OCI-LY3 (cell line): ENCODE measurements at regions not wholly inside any gene's neighbourhood (a gene's known extent, or its start where the extent isn't known, plus 50 kb on each side); places are given as distances from the start of the nearest gene placed in this dataset.

Source experiments
- EZH2phosphoT487 ChIP-seq: fragments of 200-600 bp; shearing (Covaris generic); IDR thresholded peaks from 2 replicates; pipeline ENCODE4 v1.6.1; 2018; ENCODE audit warnings: antibody characterized with exemption, mixed run types, low read depth
- TF ChIP-seq, protein P1 (sequence below): fragments of 200-600, 300-600 bp; sonication (generic); IDR thresholded peaks from 2 replicates; pipeline ENCODE4 v1.5.1; 2014; ENCODE audit warnings: antibody characterized with exemption, low read length, low read depth

DNA sequence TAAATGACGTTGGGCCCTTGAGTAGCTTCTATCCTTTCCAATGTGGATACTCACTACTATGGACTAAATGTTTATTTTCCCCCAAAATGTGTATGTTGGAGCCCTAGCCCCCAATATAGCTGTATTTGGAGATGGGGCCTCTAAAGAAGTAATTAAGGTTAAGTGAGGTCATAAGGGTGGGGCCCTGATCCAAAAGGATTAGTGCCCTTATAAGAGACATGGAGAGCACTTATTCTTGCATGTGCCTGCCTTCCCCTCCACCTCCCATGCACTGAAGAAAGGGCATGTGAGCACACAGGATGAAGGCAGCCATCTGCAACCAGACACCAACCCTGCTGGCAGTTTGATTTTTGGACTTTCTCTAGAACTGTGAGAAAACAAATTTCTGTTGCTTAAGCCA lies 115.7 kb upstream of the MED13 start:
- TF ChIP-seq, protein P1, sequence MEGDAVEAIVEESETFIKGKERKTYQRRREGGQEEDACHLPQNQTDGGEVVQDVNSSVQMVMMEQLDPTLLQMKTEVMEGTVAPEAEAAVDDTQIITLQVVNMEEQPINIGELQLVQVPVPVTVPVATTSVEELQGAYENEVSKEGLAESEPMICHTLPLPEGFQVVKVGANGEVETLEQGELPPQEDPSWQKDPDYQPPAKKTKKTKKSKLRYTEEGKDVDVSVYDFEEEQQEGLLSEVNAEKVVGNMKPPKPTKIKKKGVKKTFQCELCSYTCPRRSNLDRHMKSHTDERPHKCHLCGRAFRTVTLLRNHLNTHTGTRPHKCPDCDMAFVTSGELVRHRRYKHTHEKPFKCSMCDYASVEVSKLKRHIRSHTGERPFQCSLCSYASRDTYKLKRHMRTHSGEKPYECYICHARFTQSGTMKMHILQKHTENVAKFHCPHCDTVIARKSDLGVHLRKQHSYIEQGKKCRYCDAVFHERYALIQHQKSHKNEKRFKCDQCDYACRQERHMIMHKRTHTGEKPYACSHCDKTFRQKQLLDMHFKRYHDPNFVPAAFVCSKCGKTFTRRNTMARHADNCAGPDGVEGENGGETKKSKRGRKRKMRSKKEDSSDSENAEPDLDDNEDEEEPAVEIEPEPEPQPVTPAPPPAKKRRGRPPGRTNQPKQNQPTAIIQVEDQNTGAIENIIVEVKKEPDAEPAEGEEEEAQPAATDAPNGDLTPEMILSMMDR: no peak
- no peak for TF ChIP-seq EZH2phosphoT487
